ENCODE measurements at regions not wholly inside any gene's neighbourhood (a gene's known extent, or its start where the extent isn't known, plus 50 kb on each side); places are given as distances from the start of the nearest gene placed in this dataset.

GRCh38 chr2:16716944-16717343 lies 51.3 kb upstream of the CYRIA start:
- Histone ChIP-seq H3K79me2 (ENCODE audit: insufficient read depth, low read length) (no peaks in the 10 kb centered on the region), H2BK15ac (ENCODE audit: low read depth, low read length) (no peak overlapping the region), H4K91ac (ENCODE audit: insufficient read length, low read depth, low read length) (no peak overlapping the region), H3K27me3 (ENCODE audit: insufficient read depth, low read length) (no peaks in the 10 kb centered on the region), H2BK12ac (ENCODE audit: insufficient read length, low read depth, low read length) (no peak overlapping the region), H4K20me1 (ENCODE audit: control insufficient read depth, insufficient read depth, insufficient read length) (no peaks in the 10 kb centered on the region), H2AFZ (ENCODE audit: low read length) (no peak overlapping the region), H3K4me1 (ENCODE audit: insufficient read depth, low read length) (no peaks in the 10 kb centered on the region), H2BK5ac (ENCODE audit: insufficient read length, low read length) (no peak overlapping the region), H3K56ac (ENCODE audit: insufficient read length, low read depth, low read length) (no peak overlapping the region), H4K8ac (replicated peaks; ENCODE audit: insufficient read length, low read depth, low read length) (no peak overlapping the region), H3K27ac (ENCODE audit: insufficient read length, low read depth, low read length) (no peak overlapping the region), H2BK120ac (ENCODE audit: low read depth, low read length, poor library complexity, severe bottlenecking) (no peak overlapping the region), H3K79me1 (ENCODE audit: insufficient read depth, low read depth, low read length, poor library complexity, severe bottlenecking) (no peaks in the 10 kb centered on the region), H3K9ac (ENCODE audit: extremely low read depth, insufficient read length, low read length) (no peak overlapping the region), H3K23me2 (ENCODE audit: insufficient read length, low read depth, low read length, poor library complexity, severe bottlenecking) (no peaks in the 10 kb centered on the region), H2AK5ac (ENCODE audit: insufficient read length, low read length) (no peak overlapping the region), H3K18ac (ENCODE audit: insufficient read length, low read depth, low read length) (no peak overlapping the region), H3T11ph (ENCODE audit: low read length) (no peak overlapping the region), H3K14ac (ENCODE audit: insufficient read depth, low read length) (no peak overlapping the region), H3K23ac (ENCODE audit: insufficient read length, low read depth, low read length) (no peak overlapping the region), H3K4ac (ENCODE audit: low read depth, low read length) (no peak overlapping the region), H2BK20ac (ENCODE audit: low read depth, low read length, poor library complexity, severe bottlenecking) (no peak overlapping the region), H3K4me2 (ENCODE audit: insufficient read depth, insufficient read length, low read length) (no peak overlapping the region), H3K9me3 (ENCODE audit: control insufficient read depth, low read depth, low read length) (no peaks in the 10 kb centered on the region), H4K5ac (ENCODE audit: insufficient read length, low read depth, low read length) (no peak overlapping the region)
- no peaks in the 10 kb centered on the region for H3K36me3 Mint-ChIP-seq (ENCODE audit: insufficient read depth in 1 of 3, low read depth in 3 of 3)
- peak overlapping the region in 1 of 3 experiments; percentile 46; a peak in 1 of 7 replicates for H3K27ac Mint-ChIP-seq
- no CpG with 5 or more reads among the region's 4 CpGs for WGBS (ENCODE audit: extremely low coverage, insufficient read length, low lambda C conversion rate)
- no peaks in the 10 kb centered on the region for H3K27me3 Mint-ChIP-seq (ENCODE audit: low read depth)
- no peak for DNase-seq
- no peaks in the 10 kb centered on the region; a peak in 1 of 5 replicates for H3K9me3 Mint-ChIP-seq
- H3K4me1 Mint-ChIP-seq, result no peaks in the 10 kb centered on the region; a peak in 1 of 4 replicates
- no peak overlapping the region for H3K4me3 Mint-ChIP-seq
- TF ChIP-seq CTCF (conservative IDR thresholded peaks at IDR 0.05), result no peak

Data from H9 (cell line).